Activated B cell treated with CpG ODN at 0.5 μM for 24 hours (primary cell): ENCODE measurements at regions not wholly inside any gene's neighbourhood (a gene's known extent, or its start where the extent isn't known, plus 50 kb on each side); places are given as distances from the start of the nearest gene placed in this dataset.

Source experiments
- ATAC-seq: fragments of 200-7000 bp; cut with Tn5 transposase; one replicate; pipeline ENCODE4 v1.10.0; 2021; ENCODE audit warnings: low read depth, mild to moderate bottlenecking, moderate library complexity
- CTCF ChIA-PET: fragments of 350-600 bp; sonication (Branson Sonifier 250); formaldehyde crosslinking; loops from one replicate; lab custom pipeline; 2021; ENCODE audit warnings: antibody characterized with exemption; lab: Charles Lee
- POLR2A ChIA-PET: fragments of 350-600 bp; sonication (Branson Sonifier 250); formaldehyde crosslinking; loops from one replicate; lab custom pipeline; 2021; ENCODE audit warnings: antibody characterized with exemption; lab: Charles Lee
- DNase-seq: peaks from one replicate; pipeline ENCODE4 v3.0.0; 2022
- H3K27ac Mint-ChIP-seq: one replicate; pipeline ENCODE4 v1.8.0; 2020; ENCODE audit warnings: mixed read lengths
- H3K27me3 Mint-ChIP-seq: one replicate; pipeline ENCODE4 v1.8.0; 2021; ENCODE audit warnings: mixed read lengths
- H3K36me3 Mint-ChIP-seq: one replicate; pipeline ENCODE4 v1.8.0; 2021; ENCODE audit warnings: low read depth, mixed read lengths
- H3K4me1 Mint-ChIP-seq: one replicate; pipeline ENCODE4 v1.8.0; 2021; ENCODE audit warnings: mixed read lengths
- H3K4me3 Mint-ChIP-seq: one replicate; pipeline ENCODE4 v1.8.0; 2020; ENCODE audit warnings: mild to moderate bottlenecking, mixed read lengths
- H3K9me3 Mint-ChIP-seq: one replicate; pipeline ENCODE4 v1.8.0; 2020; ENCODE audit warnings: mixed read lengths
- intact Hi-C: fragments of 100-400 bp; cut with micrococcal nuclease; formaldehyde crosslinking; loops from one replicate; pipeline ENCODE4 v1.15.1; 2024
- TF ChIP-seq, protein P1 (sequence below): fragments of 200-600 bp; IDR thresholded peaks from one replicate; pipeline ENCODE4 v1.8.0; 2022; ENCODE audit warnings: antibody characterized with exemption, mild to moderate bottlenecking

DNA sequence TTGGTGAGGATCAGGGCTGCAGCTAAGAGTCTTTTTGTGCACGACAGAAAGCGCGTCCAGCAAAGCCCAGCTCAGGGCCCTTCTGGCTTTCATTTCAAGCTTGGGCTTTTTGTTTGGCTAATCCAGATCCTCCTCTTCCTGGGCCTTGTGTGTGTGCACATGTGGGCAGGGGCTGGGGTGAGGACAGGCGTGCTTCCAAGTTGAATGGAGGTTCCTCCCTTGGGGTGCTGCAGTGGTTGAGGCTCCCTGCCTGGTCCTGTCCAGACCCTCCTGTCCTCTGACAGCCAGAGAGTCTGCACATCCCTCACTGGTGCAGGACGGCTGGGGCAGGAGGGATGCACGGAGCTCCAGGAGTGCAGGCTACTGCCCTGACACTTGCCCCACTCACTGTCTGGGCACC is 62.0 kb upstream of the NECTIN1 start:
- H3K27me3 Mint-ChIP-seq = peaks cover 16% of the 10 kb centered on the region
- H3K4me1 Mint-ChIP-seq = no peaks in the 10 kb centered on the region
- intact Hi-C loops = no loop called here
- POLR2A ChIA-PET = no interaction called here
- no peaks in the 10 kb centered on the region for H3K9me3 Mint-ChIP-seq
- no peak overlapping the region for H3K4me3 Mint-ChIP-seq
- CTCF ChIA-PET = no interaction called here
- H3K27ac Mint-ChIP-seq = no peak overlapping the region
- no peak for ATAC-seq
- TF ChIP-seq, protein P1, sequence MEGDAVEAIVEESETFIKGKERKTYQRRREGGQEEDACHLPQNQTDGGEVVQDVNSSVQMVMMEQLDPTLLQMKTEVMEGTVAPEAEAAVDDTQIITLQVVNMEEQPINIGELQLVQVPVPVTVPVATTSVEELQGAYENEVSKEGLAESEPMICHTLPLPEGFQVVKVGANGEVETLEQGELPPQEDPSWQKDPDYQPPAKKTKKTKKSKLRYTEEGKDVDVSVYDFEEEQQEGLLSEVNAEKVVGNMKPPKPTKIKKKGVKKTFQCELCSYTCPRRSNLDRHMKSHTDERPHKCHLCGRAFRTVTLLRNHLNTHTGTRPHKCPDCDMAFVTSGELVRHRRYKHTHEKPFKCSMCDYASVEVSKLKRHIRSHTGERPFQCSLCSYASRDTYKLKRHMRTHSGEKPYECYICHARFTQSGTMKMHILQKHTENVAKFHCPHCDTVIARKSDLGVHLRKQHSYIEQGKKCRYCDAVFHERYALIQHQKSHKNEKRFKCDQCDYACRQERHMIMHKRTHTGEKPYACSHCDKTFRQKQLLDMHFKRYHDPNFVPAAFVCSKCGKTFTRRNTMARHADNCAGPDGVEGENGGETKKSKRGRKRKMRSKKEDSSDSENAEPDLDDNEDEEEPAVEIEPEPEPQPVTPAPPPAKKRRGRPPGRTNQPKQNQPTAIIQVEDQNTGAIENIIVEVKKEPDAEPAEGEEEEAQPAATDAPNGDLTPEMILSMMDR = no peak
- no peaks in the 10 kb centered on the region for H3K36me3 Mint-ChIP-seq
- no peak for DNase-seq

DNA sequence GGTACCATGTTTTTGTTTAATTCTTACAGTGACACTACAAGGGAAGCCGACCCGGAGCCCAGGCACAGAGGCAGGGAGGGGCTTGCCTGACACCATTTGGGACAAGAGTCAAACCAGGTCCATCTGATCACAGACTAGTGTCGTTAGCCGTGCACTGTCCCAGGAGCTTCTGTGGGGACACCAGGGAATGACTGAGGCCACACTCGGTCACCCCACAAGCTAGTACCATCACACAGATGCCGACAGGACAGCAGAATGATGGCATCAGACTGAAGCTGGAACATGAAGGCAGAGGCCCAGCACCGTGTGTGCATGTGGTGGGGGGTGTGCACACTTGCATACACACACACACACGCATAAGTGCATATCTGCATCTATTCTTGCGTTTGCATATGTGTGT is 61.5 kb upstream of the NECTIN1 start:
- TF ChIP-seq, protein P1 = no peak
- H3K4me3 Mint-ChIP-seq = no peak overlapping the region

DNA sequence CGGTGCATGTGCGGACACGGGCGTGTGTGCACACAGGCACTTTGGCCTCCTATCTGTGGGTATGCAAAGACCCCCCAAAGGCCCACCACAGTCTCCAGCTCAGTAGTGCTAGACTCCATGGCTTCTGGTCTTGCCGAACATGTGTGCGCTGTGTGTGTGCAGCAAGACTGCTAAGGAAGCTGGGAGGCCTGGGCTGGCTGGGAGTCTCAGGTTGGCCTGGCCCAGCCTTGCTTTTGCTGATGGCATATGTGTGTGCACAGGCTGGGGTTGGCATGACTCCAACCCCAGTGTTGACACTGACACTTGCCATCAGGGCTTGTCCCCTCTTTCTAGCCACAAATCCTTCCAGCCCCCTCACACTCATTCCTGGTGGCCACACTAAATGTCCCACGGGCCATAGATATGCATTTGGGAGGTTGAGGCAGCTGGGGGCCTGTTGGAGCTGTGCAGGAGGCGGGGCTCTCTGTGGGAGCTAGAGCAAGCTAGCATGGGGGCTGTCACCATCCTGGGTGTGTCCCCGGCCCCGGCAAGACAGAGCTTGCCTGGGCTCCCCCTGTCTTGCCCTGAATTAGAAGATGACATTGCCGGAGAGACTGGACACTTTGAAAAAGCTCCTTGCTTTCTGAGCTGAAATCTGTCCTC is 60.9 kb upstream of the NECTIN1 start:
- no peak overlapping the region for H3K27ac Mint-ChIP-seq
- no peaks in the 10 kb centered on the region for H3K4me1 Mint-ChIP-seq
- no peaks in the 10 kb centered on the region for H3K36me3 Mint-ChIP-seq
- CTCF ChIA-PET = no interaction called here
- peaks cover 14% of the 10 kb centered on the region for H3K27me3 Mint-ChIP-seq
- ATAC-seq (no peak), DNase-seq (no peak)
- POLR2A ChIA-PET = no interaction called here
- no peak overlapping the region for H3K4me3 Mint-ChIP-seq
- intact Hi-C loops = no loop called here
- TF ChIP-seq, protein P1 = no peak
- H3K9me3 Mint-ChIP-seq = no peaks in the 10 kb centered on the region

More for the DNA sequence above, 61.5 kb upstream of the NECTIN1 start:
- POLR2A ChIA-PET = no interaction called here
- H3K4me1 Mint-ChIP-seq = no peaks in the 10 kb centered on the region
- H3K36me3 Mint-ChIP-seq = no peaks in the 10 kb centered on the region
- no peak for ATAC-seq
- intact Hi-C loops = no loop called here
- no peak overlapping the region for H3K27ac Mint-ChIP-seq
- H3K9me3 Mint-ChIP-seq = no peaks in the 10 kb centered on the region
- no peak for DNase-seq
- CTCF ChIA-PET = no interaction called here
- peaks cover 14% of the 10 kb centered on the region for H3K27me3 Mint-ChIP-seq

DNA sequence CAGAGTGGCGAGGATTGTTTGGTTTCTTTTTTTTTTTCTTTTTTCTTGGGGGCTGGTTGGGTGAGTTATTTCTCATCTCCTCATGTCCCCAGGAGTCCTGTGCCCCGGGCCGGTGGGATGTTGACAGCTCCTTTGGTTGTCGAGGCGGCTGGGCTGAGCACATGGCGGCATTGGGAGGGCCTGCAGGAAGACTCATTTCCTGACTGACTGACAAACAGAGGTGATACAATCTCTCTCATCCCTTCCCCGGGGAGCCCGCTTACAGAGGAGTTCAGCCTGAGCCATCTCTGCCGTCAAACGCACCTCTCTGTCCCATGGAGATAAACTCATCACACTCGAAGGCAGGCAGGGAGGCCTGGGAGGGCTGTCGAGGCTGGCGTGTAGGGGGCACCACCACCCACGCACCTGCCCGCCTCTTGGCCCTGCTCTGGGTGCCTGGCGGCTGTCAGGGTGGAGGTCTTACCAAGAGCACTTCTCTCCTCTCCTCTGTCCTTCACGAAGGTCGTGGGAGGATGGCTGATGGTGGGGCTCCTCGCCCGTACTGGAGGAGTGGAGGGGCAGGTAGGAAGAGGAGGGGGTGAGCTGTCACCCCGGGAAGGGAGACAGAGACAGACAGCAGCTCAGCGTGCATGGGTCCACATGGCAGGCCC is 60.0 kb upstream of the NECTIN1 start:
- ChIA-PET POLR2A (no interaction called here), CTCF (no interaction called here)
- DNase-seq (no peak), ATAC-seq (no peak)
- no peak overlapping the region for H3K27ac Mint-ChIP-seq
- intact Hi-C loops = no loop called here
- no peaks in the 10 kb centered on the region for H3K4me1 Mint-ChIP-seq
- H3K9me3 Mint-ChIP-seq = no peaks in the 10 kb centered on the region
- no peaks in the 10 kb centered on the region for H3K36me3 Mint-ChIP-seq
- TF ChIP-seq, protein P1 = no peak
- H3K27me3 Mint-ChIP-seq = peaks cover 13% of the 10 kb centered on the region
- no peak overlapping the region for H3K4me3 Mint-ChIP-seq

DNA sequence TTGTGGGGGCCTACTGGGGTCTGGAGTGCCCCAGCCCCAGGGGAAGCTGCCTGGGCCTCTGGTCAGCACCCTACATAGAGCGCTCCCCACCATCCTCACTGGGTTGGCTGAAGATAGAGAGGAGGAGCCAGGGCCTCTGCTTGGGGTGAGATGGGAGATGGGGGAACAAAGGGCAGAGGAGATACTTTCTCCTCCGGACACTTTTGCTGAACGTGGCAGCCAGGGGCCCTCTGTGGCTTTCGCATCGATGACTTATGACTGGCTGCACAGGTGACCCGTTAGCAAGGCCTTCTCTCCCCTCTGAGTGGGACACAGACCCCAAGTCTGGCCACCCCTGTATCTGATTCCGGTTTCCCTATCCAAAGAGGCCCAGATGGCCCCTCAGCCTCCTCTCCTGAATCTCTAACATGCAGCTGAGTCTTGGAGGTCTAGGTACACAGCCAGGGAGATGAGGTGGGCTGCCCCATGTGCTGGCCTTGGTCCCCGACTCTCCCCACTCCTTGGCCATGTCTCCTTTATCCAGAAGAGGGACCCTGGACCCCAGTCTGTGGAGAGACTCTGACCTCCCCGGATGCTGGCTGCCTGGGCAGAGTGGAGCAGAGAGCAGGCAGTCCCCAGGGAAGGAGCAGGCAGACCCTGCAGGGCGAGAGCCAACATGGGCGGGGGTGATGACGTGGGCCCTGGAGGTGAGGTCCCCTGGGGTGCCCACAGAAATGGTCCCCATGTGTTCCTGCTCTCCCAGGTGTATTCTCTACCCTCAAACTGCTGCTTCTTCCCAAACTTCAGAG is 59.3 kb upstream of the NECTIN1 start:
- Mint-ChIP-seq H3K27me3 (peaks cover 9% of the 10 kb centered on the region), H3K36me3 (no peaks in the 10 kb centered on the region), H3K4me3 (no peak overlapping the region), H3K27ac (no peak overlapping the region), H3K9me3 (no peaks in the 10 kb centered on the region), H3K4me1 (no peaks in the 10 kb centered on the region)
- intact Hi-C loops = no loop called here
- ChIA-PET POLR2A (no interaction called here), CTCF (no interaction called here)
- DNase-seq (no peak), ATAC-seq (no peak)
- TF ChIP-seq, protein P1 = no peak
